HG03342 (cell line): ENCODE measurements at regions not wholly inside any gene's neighbourhood (a gene's known extent, or its start where the extent isn't known, plus 50 kb on each side); places are given as distances from the start of the nearest gene placed in this dataset.
"Not testable (repeated sequence)": the region's sequence is repeated elsewhere in the genome, so short reads cannot be mapped to it uniquely, and the experiment has no call there.

Experiments
- ATAC-seq: cut with Tn5 transposase; IDR thresholded peaks from one replicate; pipeline ENCODE4 v1.9.1; 2021; ENCODE audit warnings: mild to moderate bottlenecking, moderate library complexity; ENCODE audit not compliant: unreplicated experiment

DNA sequence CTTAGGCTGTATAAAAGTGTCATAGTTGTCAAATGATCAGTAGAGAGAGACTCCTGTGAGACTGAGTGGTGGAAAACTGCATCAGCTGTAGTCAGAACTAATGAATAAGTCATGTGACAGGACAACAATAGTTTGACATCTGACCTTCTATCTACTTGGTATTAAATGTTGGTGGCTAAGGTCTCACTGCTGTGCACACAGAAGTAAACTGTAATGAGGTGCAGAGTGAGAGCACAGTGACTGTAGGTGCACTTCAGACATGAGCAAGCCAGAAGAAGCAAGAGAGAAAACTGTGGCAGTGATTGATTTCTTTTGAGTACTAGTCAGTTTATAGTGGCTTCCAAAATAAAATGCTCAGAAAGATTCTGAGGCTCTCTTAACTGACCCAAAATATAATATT is 803.6 kb downstream of the RAPGEF2 start:
- ATAC-seq = no peak

- no peak for ATAC-seq
Measured at GRCh38 chr4:159910721-159911120, 807.8 kb downstream of the RAPGEF2 start.

- no peak for ATAC-seq
Measured at GRCh38 chr4:159922119-159922518, 819.2 kb downstream of the RAPGEF2 start.

DNA sequence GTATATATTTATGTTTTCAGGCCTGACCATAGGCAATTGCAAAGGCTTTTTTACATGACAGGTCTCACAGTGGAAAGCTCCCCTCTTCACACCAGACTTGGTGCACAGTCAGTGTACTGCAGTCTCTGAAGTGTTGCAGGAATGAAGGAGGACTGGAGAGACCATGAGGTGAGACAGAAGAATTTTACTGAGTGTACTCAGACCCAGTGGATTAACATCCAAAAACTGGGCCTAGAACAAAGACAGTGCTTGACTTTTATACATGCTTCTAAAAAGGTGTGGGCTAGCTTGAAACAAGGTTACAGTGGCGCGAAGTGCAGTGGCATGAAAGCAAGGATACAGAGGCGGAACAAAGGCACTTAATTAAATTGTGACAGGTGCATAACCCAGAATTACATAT is 822.9 kb downstream of the RAPGEF2 start:
- no peak for ATAC-seq

DNA sequence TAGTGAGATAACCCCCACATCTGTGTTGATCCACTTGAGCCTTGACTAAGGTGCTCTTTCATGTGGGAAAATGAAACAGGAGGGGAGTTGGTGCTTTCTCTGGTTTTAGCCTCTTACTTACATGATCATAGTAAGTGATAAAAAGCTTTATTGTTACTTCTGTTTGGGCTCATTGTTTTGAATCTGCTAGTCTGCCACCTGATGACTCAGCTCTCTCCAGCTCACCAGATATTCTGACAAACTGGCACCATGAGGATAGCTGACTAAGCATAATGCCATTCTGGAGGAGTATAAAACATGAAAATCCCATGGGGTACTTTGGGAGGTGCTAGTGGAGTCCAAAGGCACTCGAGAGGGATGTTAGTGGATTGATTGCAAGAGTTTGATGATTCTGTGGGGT is 824.0 kb downstream of the RAPGEF2 start:
- ATAC-seq = no peak

DNA sequence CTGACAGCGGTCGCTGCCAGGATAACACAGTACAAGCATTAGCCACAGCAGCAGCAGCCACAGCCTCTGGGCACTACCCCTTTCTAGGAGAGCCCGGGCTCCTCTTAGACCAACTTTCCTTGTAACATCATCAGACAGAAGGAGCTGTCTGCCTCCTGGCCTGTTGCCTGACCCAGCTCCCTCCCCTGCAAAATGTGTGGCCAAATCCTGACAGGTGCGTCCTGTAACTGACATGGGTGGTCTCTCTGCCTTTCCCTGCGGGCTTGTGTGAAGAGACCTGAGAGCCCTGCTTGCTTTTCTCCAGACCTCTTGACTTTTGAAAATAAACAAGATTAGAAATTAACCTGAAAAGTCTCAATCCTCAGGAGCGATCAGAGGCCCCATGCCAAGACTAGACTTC is 824.9 kb downstream of the RAPGEF2 start:
- ATAC-seq = no peak

GRCh38 chr4:159934602-159935001 is 831.7 kb downstream of the RAPGEF2 start:
- not testable (repeated sequence) for ATAC-seq

GRCh38 chr4:159937595-159937994 is 834.7 kb downstream of the RAPGEF2 start:
- ATAC-seq = peak; percentile 100

- ATAC-seq = not testable (repeated sequence)
Measured at GRCh38 chr4:159939681-159940080, 836.8 kb downstream of the RAPGEF2 start.

DNA sequence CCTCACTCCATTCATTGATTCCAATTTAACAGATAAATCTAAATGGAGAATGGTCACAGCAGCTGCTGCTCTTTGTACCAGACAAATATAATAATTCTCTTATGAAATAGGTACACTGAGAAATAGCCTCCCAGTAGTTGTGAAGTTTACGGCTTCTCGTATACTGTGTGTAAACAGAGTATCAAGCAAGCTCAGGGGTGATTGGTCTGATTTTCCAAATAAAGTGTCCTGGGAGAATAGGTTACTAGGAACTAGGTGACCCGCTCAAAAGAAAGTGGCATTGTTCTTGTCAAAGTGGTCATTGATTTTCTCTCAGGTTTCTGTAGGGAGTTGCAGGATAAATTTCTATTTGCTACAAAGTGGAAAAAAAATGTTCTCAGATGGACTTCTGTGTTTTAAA is 838.2 kb downstream of the RAPGEF2 start:
- ATAC-seq = no peak

DNA sequence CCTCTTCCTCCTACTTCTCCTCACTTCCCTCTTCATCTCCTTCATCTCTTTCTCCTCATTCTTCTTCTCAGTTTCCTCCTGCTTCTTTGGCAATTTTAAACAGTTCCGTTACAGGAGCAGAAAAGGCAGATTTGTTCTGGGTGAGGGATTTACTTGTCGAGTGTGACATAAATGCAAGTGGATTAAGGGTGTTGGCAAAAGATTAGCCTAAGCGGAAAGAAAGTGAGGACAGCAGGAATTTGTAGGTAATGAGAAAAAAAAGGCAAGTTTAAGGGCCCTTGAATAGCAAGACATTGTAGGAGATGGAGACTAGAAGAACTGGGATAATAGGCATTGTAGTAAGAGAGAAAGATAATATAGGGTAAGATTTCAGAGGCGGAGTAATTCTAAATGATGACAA is 841.6 kb downstream of the RAPGEF2 start:
- no peak for ATAC-seq

GRCh38 chr4:159946983-159947615 is 844.2 kb downstream of the RAPGEF2 start:
- peak; percentile 80 for ATAC-seq

GRCh38 chr4:159950707-159951106 is 847.8 kb downstream of the RAPGEF2 start:
- no peak for ATAC-seq

DNA sequence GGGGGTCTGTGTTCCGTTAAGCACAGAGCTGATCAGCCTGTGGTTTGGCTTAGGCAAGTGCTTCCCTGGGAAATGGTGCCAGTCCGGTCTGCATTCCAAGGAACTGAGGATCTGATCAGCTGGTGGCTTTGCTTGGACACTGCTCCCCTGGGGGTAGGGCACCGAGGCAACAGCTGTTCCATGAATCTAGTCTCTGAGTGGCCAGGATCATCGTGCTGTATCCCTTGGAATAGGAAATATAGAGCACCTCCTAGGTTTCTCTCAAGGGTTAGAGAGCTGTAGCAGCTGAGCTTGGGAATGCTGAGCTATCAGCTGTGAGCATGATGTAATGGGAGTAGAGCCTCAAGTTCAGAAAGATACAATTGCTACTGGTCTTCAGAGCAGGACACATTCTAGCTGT is 863.9 kb downstream of the RAPGEF2 start:
- no peak for ATAC-seq

- not testable (repeated sequence) for ATAC-seq
Measured at GRCh38 chr4:159976871-159977482, 874.1 kb downstream of the RAPGEF2 start.

GRCh38 chr4:159977907-159978617 is 875.2 kb downstream of the RAPGEF2 start:
- ATAC-seq = no peak

DNA sequence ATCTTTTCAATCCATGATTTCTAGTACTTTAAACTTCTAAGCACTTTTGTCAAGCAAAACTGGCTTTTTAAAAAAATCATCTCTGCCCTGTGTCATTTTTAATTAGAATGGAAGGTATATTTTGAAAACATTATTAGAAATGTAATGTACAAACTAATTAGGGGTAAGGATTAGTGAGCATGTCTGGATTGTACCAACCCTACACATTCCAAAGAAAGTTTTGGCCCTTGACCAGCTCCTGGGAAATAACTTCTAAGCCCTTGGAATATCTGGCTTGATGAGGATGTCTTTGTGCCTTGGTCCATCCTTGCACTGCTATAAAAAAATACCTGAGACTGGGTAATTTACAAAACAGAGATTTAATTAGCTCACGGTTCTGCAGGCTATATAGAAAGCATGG is 876.5 kb downstream of the RAPGEF2 start:
- ATAC-seq = no peak

- ATAC-seq = no peak
Measured at GRCh38 chr4:159979953-159980352, 877.1 kb downstream of the RAPGEF2 start.

DNA sequence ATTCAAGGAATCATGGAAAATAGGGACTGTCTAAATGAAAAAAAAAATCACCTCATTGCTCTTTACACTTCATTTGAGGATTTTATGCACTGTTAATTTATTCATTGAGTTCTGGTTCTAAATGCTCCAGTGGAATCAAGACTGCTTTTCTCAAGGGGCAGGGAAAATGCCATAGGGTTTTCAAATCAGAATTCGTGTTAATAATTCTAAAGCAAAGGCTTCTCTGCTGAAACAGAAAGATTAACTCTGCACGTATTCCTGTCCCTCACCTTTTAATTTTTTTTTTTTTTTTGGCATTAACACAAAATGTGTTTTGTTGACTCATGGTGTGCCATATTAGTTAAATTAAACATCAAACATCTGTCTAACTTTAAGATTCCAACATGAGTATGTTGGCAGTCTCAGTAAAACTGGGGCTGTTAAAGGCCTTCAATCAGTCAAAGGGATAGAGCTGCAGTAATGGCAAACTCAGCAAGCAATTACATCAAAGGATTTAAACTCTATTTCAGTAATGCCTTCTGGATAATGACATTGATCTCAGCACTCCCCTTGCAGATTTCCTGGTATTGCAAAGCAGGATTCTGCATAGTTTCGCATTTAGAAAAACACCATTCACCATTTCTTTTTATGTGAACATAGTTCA is 878.1 kb downstream of the RAPGEF2 start:
- ATAC-seq = no peak

- no peak for ATAC-seq
Measured at GRCh38 chr4:159981469-159981856, 878.6 kb downstream of the RAPGEF2 start.

GRCh38 chr4:159983082-159983481 is 880.2 kb downstream of the RAPGEF2 start:
- ATAC-seq = no peak
